NT2/D1 (cell line): ENCODE measurements at regions not wholly inside any gene's neighbourhood (a gene's known extent, or its start where the extent isn't known, plus 50 kb on each side); places are given as distances from the start of the nearest gene placed in this dataset.

ENCODE experiments used
- SUZ12 ChIP-seq: IDR thresholded peaks from 2 replicates; pipeline ENCODE4 v1.6.1; 2011; ENCODE audit not compliant: insufficient read length, insufficient read depth; ENCODE audit errors: extremely low read depth
- YY1 ChIP-seq: IDR thresholded peaks from 2 replicates; pipeline ENCODE4 v1.6.1; 2011; ENCODE audit not compliant: insufficient read length, insufficient read depth

GRCh38 chr6:55954436-55954835 is 79.0 kb upstream of the BMP5 start:
- TF ChIP-seq SUZ12 (no peak), YY1 (no peak)
